CD4-positive, alpha-beta T cell treated with Interleukin-15 for 1 hour (primary cell): ENCODE measurements at regions not wholly inside any gene's neighbourhood (a gene's known extent, or its start where the extent isn't known, plus 50 kb on each side); places are given as distances from the start of the nearest gene placed in this dataset.
"Not testable (repeated sequence)": the region's sequence is repeated elsewhere in the genome, so short reads cannot be mapped to it uniquely, and the experiment has no call there.

Experiments used
- DNase-seq: peaks from one replicate; pipeline ENCODE4 v3.0.0-alpha.2; 2020

DNA sequence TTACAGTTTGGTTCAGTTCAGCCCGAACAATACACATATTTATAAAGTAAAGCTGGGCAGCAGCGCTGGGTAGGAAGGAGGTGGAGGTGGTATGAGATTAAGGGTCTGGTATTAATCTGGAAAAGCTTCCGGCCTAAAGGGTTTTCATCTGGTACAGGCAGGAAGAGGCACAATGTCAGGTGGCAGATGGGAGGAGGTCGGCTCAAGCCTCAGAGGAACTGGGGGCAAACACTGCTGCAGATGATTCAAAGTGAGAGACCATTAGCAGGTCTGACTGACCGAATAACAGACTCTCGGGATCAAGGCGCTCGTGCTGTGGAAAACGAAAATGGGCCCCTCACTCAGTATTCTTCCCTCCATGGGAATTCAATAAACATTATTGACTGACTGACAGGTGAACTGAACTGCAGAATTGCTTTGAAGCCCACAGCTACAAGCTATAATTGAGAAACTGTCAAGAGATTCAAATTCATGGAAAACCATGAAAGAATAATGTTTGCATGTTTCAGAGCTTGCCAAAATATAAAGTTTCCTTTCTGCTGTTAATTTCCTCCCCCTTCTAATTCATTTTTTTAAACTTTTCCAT lies 75.3 kb downstream of the TMEM167A start:
- no peak for DNase-seq

DNA sequence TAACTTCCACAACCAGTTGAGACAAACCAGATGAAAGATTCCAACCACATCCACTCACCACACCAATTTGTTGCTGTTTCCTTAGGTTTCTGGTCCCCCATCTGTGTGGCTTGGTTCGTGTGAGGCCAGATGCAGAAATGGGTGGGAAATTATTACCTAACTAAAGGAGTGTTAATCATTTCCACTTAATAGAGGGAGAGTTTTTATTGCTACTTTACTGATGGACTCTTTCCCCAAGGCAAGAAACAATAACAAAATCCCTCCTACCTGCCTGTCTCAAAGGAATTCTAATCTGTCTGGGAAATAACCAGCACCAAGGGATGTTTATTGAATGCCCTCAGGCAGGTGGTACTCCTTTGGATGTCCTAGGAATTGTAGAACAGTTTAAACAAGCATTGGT lies 76.3 kb downstream of the TMEM167A start:
- DNase-seq: no peak

- DNase-seq: no peak
These were observed 76.8 kb downstream of the TMEM167A start for GRCh38 chr5:83000428-83000827.

DNA sequence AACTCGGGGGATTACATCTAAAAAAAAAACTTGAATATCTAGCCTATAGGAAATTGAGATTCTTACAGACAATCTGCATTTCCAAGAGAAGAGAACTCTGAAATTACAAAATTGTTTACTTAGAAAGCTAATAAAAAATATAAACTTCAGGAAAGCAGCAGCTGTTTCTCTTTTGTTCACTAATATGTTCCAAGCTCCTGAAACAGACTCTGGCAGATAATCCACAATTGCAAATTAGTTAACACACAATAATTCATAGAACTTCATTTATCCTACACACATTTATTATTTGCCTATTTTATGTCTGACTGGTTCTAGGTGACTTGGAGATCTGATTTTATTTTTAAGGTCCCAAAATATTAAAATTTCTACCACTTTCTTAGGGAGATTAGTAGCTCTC lies 83.8 kb downstream of the TMEM167A start:
- no peak for DNase-seq

DNA sequence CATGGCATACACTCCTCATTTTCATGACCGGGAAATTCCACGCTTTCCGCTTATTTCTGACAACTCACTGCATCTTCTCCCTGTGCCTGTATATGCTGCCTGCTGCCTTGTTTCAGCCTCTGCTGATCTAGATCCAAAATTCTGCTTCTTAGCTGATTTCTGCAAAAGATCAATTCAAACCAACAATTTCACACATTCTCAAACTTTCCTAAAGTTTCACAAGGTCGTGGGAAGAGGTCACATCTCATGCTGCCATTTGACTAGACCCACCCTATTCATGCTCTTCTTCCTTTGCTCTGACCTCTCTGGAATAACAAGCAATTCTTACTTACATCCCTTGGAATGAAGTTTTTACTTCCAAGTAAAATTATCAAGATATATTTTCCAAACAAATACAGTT lies 84.5 kb downstream of the TMEM167A start:
- DNase-seq: no peak

GRCh38 chr5:82991678-82992323 lies 85.4 kb downstream of the TMEM167A start:
- no peak for DNase-seq

GRCh38 chr5:82991059-82991458 lies 86.1 kb downstream of the TMEM167A start:
- no peak for DNase-seq

DNA sequence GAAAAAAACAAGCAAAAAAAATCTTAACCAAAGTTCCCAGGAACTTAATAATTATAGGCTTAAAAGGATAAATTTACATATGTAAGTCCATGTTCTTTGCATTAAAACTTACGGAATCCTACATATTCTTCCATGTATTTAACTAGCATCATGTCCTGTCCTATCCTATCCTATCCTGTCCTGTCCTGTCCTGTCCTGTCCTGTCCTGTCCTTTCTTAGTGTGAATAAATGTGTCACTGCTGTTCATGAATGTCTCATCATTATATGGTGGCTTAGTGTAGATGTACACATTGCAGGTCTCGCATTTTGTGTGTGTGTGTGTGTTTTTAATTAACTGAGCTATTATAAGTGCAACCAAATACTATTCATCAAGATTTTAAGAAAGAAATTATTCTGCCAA lies 90.0 kb downstream of the TMEM167A start:
- DNase-seq: no peak

- no peak for DNase-seq
These were observed 90.8 kb downstream of the TMEM167A start for GRCh38 chr5:82986404-82986803.

GRCh38 chr5:82985763-82986162 lies 91.4 kb downstream of the TMEM167A start:
- DNase-seq: no peak

- DNase-seq: no peak
These were observed 92.1 kb downstream of the TMEM167A start for GRCh38 chr5:82984786-82985735.

- DNase-seq: no peak
These were observed 94.3 kb downstream of the TMEM167A start for GRCh38 chr5:82982846-82983245.

GRCh38 chr5:82976887-82977286 lies 100.3 kb downstream of the TMEM167A start:
- DNase-seq: not testable (repeated sequence)

DNA sequence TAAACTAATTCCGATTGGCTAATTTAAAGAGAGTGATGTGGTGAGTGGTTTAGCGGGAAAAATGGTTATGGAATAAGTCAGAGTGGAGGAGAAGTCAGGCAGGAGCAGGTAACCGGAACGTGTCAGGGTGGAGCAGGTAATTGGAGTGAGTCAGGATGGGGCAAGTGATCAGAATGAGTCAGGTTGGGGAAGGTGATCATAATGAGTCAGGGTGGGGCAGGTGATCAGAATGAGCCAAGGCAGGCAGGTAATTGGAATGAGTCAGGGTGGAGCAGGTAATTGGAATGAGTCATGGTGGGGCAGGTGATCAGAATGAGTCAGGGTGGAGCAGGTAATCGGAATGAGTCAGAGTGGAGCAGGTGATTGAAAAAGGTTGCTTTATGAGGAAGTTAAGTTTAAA lies 101.4 kb downstream of the TMEM167A start:
- DNase-seq: no peak

DNA sequence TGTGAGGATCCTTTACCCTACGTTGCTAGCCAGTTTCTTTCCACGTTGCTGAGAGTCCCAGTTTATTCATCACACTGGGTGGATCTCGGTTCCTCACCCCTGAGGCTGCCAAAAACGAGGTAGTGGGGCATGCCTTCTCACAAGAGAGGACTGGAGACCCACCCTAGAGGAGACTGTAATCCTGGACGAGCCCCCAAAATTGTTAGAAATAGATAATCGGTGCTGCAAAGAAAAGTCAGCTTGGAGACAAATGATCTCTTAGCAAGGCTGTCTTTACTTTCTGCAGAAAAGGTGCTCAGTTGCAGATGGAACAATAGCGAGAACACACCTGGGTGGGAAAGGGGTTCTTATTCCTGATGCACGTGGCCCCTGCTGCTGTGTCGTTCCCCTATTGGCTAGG lies 101.8 kb downstream of the TMEM167A start:
- DNase-seq: no peak

- DNase-seq: not testable (repeated sequence)
These were observed 102.8 kb downstream of the TMEM167A start for GRCh38 chr5:82974346-82974745.

DNA sequence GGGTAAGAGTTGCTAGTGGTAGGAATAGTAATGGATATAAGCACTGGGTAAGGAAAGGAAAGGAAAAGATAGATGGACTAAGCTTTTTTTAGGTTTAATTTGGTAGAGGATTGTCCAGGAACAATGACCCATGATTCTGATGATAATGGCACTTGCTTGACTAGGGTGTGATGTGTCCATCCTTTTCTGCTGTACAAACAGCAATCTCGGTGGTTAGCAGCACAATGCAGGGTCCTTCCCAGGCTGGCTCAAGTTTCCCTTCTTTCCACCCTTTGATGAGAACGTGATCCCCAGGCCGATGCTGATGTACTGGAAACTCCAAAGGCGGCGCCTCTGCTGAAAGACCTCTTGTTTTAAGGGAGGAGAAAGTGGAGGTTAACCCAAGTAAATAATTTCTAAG lies 105.3 kb downstream of the TMEM167A start:
- no peak for DNase-seq

- DNase-seq: not testable (repeated sequence)
These were observed 106.0 kb downstream of the TMEM167A start for GRCh38 chr5:82971034-82971806.

- DNase-seq: not testable (repeated sequence)
These were observed 107.8 kb downstream of the TMEM167A start for GRCh38 chr5:82969221-82969976.

- DNase-seq: no peak
These were observed 110.1 kb downstream of the TMEM167A start for GRCh38 chr5:82967072-82967471.

GRCh38 chr5:82959466-82959865 lies 117.7 kb downstream of the TMEM167A start:
- DNase-seq: no peak

DNA sequence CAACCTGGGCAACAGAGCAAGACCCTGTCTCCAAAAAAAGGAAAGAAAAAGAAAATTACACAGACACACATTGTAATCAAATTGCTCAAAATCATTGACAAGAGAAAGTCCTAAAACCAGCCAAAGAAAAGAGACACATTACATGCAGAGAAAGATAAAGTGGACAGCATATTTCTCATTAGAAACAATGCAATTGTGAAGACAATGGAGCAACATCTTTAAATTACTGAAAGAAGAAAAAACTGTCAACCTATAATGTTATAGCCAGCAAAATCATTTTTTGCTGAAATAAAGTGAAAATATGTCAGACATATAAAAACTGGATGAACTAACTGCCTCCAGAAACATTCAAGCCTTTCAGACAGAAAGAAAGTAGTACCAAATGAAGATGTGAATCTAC lies 120.6 kb downstream of the TMEM167A start:
- no peak for DNase-seq
